Gastrocnemius medialis (tissue), 4 donors: ENCODE measurements at regions not wholly inside any gene's neighbourhood (a gene's known extent, or its start where the extent isn't known, plus 50 kb on each side); places are given as distances from the start of the nearest gene placed in this dataset.

ENCODE experiments used
- CTCF ChIP-seq, 5 experiments: fragments of 450-650 bp in 3 of 5; fragments of 200-600 bp in 2 of 5; sonication (generic) in 2 of 5; IDR thresholded peaks in 4 of 5; conservative IDR thresholded peaks in 1 of 5; 1 replicate in 4 of 5; 2 replicates in 1 of 5; pipeline ENCODE4 v1.5.1; 2016 to 2019; ENCODE audit warnings: antibody characterized with exemption in 5 of 5, mild to moderate bottlenecking in 3 of 5, moderate library complexity in 3 of 5
- POLR2A ChIP-seq, 2 donors: fragments of 450-650 bp; IDR thresholded peaks; one replicate each; pipeline ENCODE4 v1.6.1; 2017; ENCODE audit warnings: antibody characterized with exemption in 2 of 2, mild to moderate bottlenecking in 2 of 2, moderate library complexity in 2 of 2

GRCh38 chr10:71046747-71047146, 158.4 kb upstream of the PCBD1 start:
- no peak for TF ChIP-seq POLR2A (IDR thresholded peaks at IDR 0.05)
- no peak for TF ChIP-seq CTCF (IDR thresholded peaks at IDR 0.05 in 4 of 5, conservative IDR thresholded peaks at IDR 0.05 in 1 of 5)
